Bronchial epithelial cell (primary cell): ENCODE measurements at regions not wholly inside any gene's neighbourhood (a gene's known extent, or its start where the extent isn't known, plus 50 kb on each side); places are given as distances from the start of the nearest gene placed in this dataset.

Experiments used
- DNase-seq: peaks from one replicate; pipeline ENCODE4 v3.0.0-alpha.2; 2010; ENCODE audit warnings: low read depth
- FAIRE-seq: peaks from 2 replicates; lab custom pipeline; 2011; peaks lifted over from hg19 to GRCh38; lab: Jason Lieb, UNC
- H3K27me3 ChIP-seq: 2 replicates; pipeline ENCODE4 v1.5.1; 2011; ENCODE audit warnings: low read length; ENCODE audit not compliant: control insufficient read depth, insufficient read depth
- H3K36me3 ChIP-seq: 2 replicates; pipeline ENCODE4 v1.5.1; 2011; ENCODE audit warnings: low read length; ENCODE audit not compliant: control insufficient read depth, insufficient read depth
- H3K4me3 ChIP-seq: 2 replicates; pipeline ENCODE4 v1.5.1; 2011; ENCODE audit warnings: mild to moderate bottlenecking, low read depth, low read length, control low read depth
- CTCF ChIP-seq: IDR thresholded peaks from 2 replicates; pipeline ENCODE4 v1.5.1; 2011; ENCODE audit warnings: mild to moderate bottlenecking, moderate library complexity, low read length, control low read depth, inconsistent platforms; ENCODE audit not compliant: insufficient read depth, severe bottlenecking

GRCh38 chr2:53095664-53096063, 671.9 kb upstream of the CHAC2 start:
- FAIRE-seq (no peak), DNase-seq (no peak)
- Histone ChIP-seq H3K4me3 (no peak overlapping the region), H3K36me3 (no peaks in the 10 kb centered on the region), H3K27me3 (no peaks in the 10 kb centered on the region)
- no peak for TF ChIP-seq CTCF

DNA sequence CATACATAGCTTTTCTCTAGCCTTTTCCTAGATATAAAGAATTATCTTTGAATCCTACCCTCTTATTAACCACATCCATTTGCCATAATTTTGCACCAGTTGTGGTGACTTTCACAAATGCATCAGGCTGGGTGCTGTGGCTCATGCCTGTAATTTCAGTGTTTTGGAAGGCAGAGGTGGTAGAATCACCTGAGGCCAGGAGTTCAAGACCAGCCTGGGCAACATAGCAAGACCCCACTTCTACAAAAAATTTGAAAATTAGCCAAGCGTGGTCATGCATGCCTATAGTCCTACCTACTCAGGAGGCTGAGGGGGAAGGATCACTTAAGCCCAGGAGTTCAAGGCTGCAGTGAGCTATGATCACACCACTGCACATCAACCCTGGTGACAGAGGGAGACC, 672.4 kb upstream of the CHAC2 start:
- FAIRE-seq: peak; percentile 32
- H3K27me3 ChIP-seq: no peaks in the 10 kb centered on the region
- no peak for DNase-seq
- TF ChIP-seq CTCF: no peak
- H3K36me3 ChIP-seq: no peaks in the 10 kb centered on the region
- no peak overlapping the region for H3K4me3 ChIP-seq

DNA sequence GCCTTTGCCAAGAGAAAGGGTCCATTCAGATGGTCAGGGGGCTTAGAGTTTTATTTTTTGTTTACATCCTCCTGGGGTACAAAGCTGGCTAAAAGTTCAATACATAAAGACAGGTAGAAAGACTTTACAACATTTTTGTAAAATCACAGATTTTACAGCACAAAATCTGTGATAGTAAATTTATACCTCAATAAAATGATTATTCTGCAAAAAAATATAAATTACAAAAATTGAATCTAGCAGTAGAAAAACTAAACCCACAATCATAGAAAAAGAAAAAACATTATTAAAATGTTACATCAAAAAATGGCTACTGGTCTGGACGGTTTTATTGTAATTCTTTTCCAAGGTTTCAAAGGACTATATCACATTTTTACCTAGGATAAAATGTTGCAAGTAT, 674.2 kb upstream of the CHAC2 start:
- FAIRE-seq (no peak), DNase-seq (no peak)
- Histone ChIP-seq H3K36me3 (no peaks in the 10 kb centered on the region), H3K4me3 (no peak overlapping the region), H3K27me3 (no peaks in the 10 kb centered on the region)
- TF ChIP-seq CTCF: no peak

GRCh38 chr2:53091183-53091582, 676.4 kb upstream of the CHAC2 start:
- DNase-seq: peak; percentile 64
- H3K4me3 ChIP-seq: no peak overlapping the region
- TF ChIP-seq CTCF: no peak
- H3K27me3 ChIP-seq: no peaks in the 10 kb centered on the region
- FAIRE-seq: no peak
- no peaks in the 10 kb centered on the region for H3K36me3 ChIP-seq

DNA sequence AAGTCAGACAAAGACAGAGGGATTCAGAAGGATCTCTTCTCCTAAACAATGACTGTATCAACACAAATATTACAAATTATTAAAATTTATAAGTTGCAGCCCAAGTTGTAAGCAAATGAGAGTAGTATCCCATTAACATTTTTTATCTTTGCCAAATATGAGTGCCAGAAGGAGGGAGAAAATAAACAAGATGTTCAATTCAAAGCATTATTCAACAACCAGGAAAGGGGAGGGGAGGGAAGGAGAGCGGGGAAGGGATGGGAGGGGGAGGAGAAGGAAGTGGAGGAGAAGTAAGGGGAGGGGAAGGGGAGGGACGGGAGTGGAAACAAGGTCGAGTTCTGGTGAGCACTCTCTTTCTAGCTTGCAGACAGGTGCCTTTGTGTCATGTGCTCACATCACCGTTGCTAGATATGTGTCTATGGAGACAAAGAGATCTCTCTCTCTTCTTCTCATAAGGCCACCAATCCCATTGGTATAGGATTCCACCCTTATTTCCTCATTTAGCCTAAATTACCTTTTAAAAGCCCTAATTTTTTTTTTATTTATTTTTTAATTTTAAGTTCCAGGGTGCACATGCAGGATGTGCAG, 679.6 kb upstream of the CHAC2 start:
- no peak for TF ChIP-seq CTCF
- no peak for FAIRE-seq

DNA sequence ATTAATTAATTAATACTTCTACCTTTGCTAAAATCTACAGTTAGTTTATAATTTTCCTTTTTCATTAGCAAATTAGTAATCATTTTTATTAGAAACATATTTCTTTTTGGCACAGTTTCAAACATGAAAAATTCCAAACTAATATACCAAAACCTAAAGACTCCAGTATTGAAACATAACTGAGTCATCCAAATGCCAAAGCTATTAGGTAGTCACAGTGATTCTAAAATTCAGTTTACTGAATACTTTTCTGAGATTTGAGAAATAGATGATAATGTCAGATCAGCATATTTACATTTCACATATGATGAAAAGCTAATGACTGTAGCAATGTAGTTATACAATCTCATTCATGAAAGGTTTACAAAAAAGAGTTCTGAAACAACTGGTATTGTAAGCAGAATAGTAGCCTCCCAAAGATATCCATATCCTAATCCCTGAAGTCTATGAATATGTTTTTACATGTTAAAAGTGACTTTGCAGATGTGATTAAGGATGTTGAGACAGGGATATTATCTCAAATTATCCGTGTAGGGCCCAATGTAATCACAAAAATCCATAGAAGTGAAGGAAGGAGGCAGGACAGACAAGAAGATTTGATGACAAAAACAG, 680.2 kb upstream of the CHAC2 start:
- no peaks in the 10 kb centered on the region for H3K27me3 ChIP-seq
- H3K36me3 ChIP-seq: no peaks in the 10 kb centered on the region
- TF ChIP-seq CTCF: no peak
- DNase-seq: peak; percentile 88
- H3K4me3 ChIP-seq: no peak overlapping the region
- FAIRE-seq: no peak

More for the DNA sequence above, 679.6 kb upstream of the CHAC2 start:
- Histone ChIP-seq H3K27me3 (no peaks in the 10 kb centered on the region), H3K4me3 (no peak overlapping the region), H3K36me3 (no peaks in the 10 kb centered on the region)
- no peak for DNase-seq
